ENCODE measurements at regions not wholly inside any gene's neighbourhood (a gene's known extent, or its start where the extent isn't known, plus 50 kb on each side); places are given as distances from the start of the nearest gene placed in this dataset.

GRCh38 chr6:39998126-39998525 lies 63.9 kb upstream of the MOCS1 start:
- no peak for DNase-seq (ENCODE audit: low spot score)
- FAIRE-seq = no peak

DNA sequence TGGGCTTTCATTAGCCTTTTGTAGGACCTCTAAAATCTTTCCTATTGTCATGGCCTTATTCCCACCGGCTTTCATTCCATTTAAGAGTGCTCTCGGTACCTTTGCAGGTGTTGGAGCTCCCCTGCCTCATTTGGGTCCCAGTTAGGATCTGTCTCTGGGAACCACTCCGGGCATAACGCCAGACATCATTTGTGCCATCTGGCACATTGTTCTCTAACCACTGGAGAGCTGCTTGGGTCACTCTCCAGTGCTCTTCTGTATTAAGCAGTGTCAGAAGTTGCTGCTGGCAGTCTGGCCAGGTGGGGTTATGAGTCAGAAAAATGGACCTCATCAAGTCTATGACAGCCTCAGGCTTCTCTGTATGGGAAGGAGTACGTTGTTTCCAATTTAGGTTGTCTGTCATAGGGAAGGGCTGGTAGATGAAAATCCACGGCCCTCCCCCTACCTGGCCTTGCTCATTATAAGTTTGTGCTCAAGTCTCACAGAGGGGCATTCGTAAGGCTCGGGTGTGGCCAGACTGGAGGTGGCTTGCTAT lies 62.9 kb upstream of the MOCS1 start:
- FAIRE-seq (no peak), DNase-seq (ENCODE audit: low spot score) (no peak)

DNA sequence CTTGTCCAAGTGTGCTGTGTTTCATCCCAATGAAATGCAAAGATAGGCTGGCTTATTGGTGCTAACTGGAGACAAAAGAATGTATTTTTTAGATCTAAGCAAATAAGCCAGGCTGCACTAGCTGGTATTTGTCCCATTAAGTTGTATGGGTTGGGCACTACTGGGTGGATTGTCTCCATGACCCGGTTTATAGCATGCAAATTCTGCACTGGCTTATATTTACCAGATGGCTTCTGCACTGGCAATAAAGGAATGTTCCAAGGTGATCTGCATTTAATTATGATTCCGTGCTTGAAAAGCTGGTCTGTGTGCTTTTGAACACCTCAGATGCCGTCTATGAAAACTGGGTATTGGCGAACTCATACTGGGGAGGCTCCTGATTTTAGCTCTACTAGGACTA lies 61.4 kb upstream of the MOCS1 start:
- FAIRE-seq = no peak
- DNase-seq (ENCODE audit: low spot score) = no peak

DNA sequence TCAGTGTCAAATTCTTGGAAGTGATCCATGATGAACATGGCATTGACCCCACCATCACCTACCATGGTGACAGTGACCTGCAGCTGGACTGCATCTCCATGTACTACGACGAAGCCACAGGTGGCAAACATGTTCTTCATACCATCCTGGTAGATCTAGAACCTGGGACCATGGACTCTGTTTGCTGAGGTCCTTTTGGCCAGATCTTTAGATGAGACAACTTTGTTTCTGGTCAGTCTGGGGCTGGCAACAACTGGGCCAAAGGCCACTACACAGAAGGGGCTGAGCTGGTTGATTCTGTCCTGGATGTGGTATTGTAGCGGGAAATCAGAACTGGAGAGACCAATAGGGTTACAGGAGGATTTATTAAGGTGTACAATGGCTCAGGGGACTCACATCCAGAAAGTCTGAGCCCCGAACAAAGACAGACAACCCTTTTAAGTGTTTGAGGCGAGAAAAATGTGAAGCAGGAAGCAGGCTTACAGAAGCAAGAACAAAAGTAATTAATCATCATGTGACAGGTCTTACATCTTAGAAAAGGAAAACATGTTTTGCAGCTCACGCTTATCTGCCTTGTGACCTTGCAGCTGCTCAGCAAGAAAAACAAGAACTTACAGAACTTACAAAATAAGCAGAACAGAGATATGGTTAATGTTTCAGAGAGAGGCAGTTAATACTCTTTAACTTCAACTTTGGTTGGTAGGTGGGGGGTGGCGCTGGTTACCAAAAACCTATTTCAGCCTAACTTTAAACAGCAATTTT lies 58.8 kb upstream of the MOCS1 start:
- no peak for DNase-seq (ENCODE audit: low spot score)
- no peak for FAIRE-seq
